Small intestine (tissue), 7 donors: ENCODE measurements at regions not wholly inside any gene's neighbourhood (a gene's known extent, or its start where the extent isn't known, plus 50 kb on each side); places are given as distances from the start of the nearest gene placed in this dataset.

ENCODE experiments used
- DNase-seq, 2 donors: peaks; one replicate each; pipeline versions ENCODE4 v3.0.0 to v3.0.0-alpha.2; 2013
- FAIRE-seq: peaks from 2 replicates; lab custom pipeline; 2012; peaks lifted over from hg19 to GRCh38; lab: Jason Lieb, UNC
- H3K27ac ChIP-seq, 3 donors: one replicate each; pipeline ENCODE4 v1.5.1; 2013; ENCODE audit warnings: low read length in 2 of 3, mild to moderate bottlenecking in 2 of 3, control low read depth in 1 of 3, inconsistent platforms in 1 of 3, low read depth in 1 of 3, moderate library complexity in 1 of 3
- H3K27me3 ChIP-seq, 3 donors: one replicate each; pipeline ENCODE4 v1.6.1; 2013; ENCODE audit warnings: low read length in 3 of 3, inconsistent platforms in 1 of 3; ENCODE audit not compliant: control insufficient read depth in 3 of 3, insufficient read depth in 3 of 3
- H3K36me3 ChIP-seq, 3 donors: one replicate each; pipeline ENCODE4 v1.6.1; 2013; ENCODE audit warnings: low read length in 3 of 3, inconsistent platforms in 1 of 3, low read depth in 1 of 3, mild to moderate bottlenecking in 1 of 3, moderate library complexity in 1 of 3; ENCODE audit not compliant: control insufficient read depth in 3 of 3, insufficient read depth in 2 of 3
- H3K4me1 ChIP-seq, 3 donors: one replicate each; pipeline ENCODE4 v1.6.1; 2013; ENCODE audit warnings: low read length in 2 of 3, inconsistent platforms in 1 of 3, low read depth in 1 of 3, mild to moderate bottlenecking in 1 of 3, moderate library complexity in 1 of 3; ENCODE audit not compliant: control insufficient read depth in 3 of 3, insufficient read depth in 2 of 3
- H3K4me3 ChIP-seq, 3 donors: one replicate each; pipeline ENCODE4 v1.5.1; 2013; ENCODE audit warnings: low read length in 3 of 3, control low read depth in 1 of 3, inconsistent platforms in 1 of 3, low read depth in 1 of 3, mild to moderate bottlenecking in 1 of 3, moderate library complexity in 1 of 3
- H3K9me3 ChIP-seq, 2 donors: one replicate each; pipeline ENCODE4 v1.6.1; 2013; ENCODE audit warnings: low read depth in 1 of 2, low read length in 1 of 2; ENCODE audit not compliant: control insufficient read depth in 2 of 2, insufficient read depth in 1 of 2
- WGBS, 3 donors: extraction: QIAGEN DNeasy Blood & Tissue Kit; methylation state at CpG; one replicate each; pipeline ENCODE4 v1.1.7; 2013; 5-methylcytosine and 5-hydroxymethylcytosine counted together
- donor health status: healthy with polysubstance abuse.
- donor health status: control.
- donor health status: control.
- donor health status: Bipolar disorder and iron deficiency.
- donor health status: healthy.

DNA sequence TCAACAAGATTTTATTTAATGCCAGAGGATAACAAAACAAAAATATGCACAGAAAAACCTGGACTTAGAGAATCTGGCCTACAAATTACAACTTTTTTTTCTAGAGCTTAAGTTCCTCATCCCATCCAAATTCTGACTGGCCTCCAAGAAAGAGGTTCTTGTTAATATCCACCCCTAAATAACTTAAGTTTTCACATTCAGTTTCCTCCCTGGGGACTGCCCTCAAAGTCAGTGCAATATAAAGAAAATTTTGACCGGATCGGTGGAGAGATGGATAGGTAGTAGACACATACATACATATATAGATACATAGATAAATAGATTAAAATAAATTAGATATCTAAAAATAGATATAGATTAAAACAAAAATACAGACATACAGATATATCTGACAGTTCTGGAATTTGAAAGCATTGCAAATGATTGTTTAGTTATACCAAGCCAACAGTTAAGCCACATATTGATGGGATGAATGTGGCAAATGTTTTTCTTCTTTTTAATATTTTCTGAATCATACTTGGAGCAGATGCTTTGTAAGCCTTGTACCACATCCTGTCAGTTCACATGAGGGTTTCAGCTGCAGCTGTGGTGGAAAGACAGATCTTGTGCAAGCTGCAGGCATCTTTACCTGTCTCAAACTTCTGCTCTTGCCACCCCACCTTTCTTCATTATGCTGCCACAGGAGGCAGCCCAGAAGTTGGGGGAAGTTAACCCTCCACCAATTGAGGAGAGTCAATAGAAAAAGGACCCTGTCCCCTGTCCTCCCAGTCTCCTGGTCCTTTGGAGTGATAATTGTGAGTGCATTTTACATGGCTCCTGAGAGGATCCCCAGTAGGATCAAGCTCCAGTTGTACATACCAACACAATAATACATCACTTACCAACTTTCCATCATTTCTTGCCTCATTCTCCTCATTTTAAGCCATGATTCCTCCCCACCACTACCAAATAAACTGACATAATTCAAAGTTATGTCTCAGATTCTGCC lies 58.5 kb upstream of the PRDM8 start:
- no peaks in the 10 kb centered on the region for H3K27me3 ChIP-seq
- H3K9me3 ChIP-seq: no peaks in the 10 kb centered on the region
- no peaks in the 10 kb centered on the region for H3K36me3 ChIP-seq
- H3K4me1 ChIP-seq: peaks cover 0 to 3% (median 0%) of the 10 kb centered on the region in 3 donors
- 73 to 80% (median 79%) methylated on average over 2 of the region's 2 CpGs for WGBS, 3 donors
- peak overlapping the region in 1 of 3 donors; percentile 9 for H3K27ac ChIP-seq
- no peak overlapping the region for H3K4me3 ChIP-seq
- FAIRE-seq: no peak
- DNase-seq: peak in 1 of 2 donors; percentile 37

DNA sequence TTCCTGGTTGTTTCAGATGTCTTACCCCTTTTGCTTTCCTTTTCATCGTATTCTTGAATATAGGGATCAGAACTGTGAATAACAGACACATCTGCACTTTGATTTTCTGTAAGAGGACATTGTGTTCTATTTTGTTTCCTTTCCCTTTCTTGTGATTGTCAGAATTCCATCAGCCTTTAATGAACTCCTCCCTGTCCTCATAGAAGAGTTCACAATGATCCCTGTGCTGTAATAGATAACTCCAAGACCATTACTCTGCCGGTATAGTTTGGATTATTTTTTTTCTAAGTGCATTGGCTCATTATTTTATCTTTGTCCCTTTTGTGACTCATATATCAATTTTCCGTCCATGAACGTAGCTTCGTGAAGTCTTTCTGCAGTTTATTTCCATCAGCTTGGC lies 59.7 kb upstream of the PRDM8 start:
- H3K36me3 ChIP-seq: no peaks in the 10 kb centered on the region
- H3K27me3 ChIP-seq: no peaks in the 10 kb centered on the region
- H3K9me3 ChIP-seq: no peaks in the 10 kb centered on the region
- 85 to 87% (median 87%) methylated on average over 5 of the region's 5 CpGs for WGBS, 3 donors
- FAIRE-seq (no peak), DNase-seq (no peak)
- H3K4me3 ChIP-seq: no peak overlapping the region
- no peak overlapping the region for H3K27ac ChIP-seq
- peaks cover 0 to 3% (median 0%) of the 10 kb centered on the region in 3 donors for H3K4me1 ChIP-seq

GRCh38 chr4:80136270-80136669 lies 61.0 kb upstream of the PRDM8 start:
- H3K27ac ChIP-seq: no peak overlapping the region
- FAIRE-seq (no peak), DNase-seq (no peak)
- H3K4me1 ChIP-seq: peaks cover 0 to 3% (median 0%) of the 10 kb centered on the region in 3 donors
- H3K27me3 ChIP-seq: no peaks in the 10 kb centered on the region
- no peak overlapping the region for H3K4me3 ChIP-seq
- no peaks in the 10 kb centered on the region for H3K9me3 ChIP-seq
- H3K36me3 ChIP-seq: no peaks in the 10 kb centered on the region
- 64 to 83% (median 74%) methylated on average over 1 of the region's 1 CpG for WGBS, 3 donors

GRCh38 chr4:80135702-80136058 lies 61.6 kb upstream of the PRDM8 start:
- DNase-seq: no peak
- no peak overlapping the region for H3K4me3 ChIP-seq
- no peak overlapping the region for H3K27ac ChIP-seq
- no peaks in the 10 kb centered on the region for H3K9me3 ChIP-seq
- FAIRE-seq: no peak
- no peaks in the 10 kb centered on the region for H3K27me3 ChIP-seq
- H3K4me1 ChIP-seq: peaks cover 0 to 3% (median 0%) of the 10 kb centered on the region in 3 donors
- no peaks in the 10 kb centered on the region for H3K36me3 ChIP-seq

DNA sequence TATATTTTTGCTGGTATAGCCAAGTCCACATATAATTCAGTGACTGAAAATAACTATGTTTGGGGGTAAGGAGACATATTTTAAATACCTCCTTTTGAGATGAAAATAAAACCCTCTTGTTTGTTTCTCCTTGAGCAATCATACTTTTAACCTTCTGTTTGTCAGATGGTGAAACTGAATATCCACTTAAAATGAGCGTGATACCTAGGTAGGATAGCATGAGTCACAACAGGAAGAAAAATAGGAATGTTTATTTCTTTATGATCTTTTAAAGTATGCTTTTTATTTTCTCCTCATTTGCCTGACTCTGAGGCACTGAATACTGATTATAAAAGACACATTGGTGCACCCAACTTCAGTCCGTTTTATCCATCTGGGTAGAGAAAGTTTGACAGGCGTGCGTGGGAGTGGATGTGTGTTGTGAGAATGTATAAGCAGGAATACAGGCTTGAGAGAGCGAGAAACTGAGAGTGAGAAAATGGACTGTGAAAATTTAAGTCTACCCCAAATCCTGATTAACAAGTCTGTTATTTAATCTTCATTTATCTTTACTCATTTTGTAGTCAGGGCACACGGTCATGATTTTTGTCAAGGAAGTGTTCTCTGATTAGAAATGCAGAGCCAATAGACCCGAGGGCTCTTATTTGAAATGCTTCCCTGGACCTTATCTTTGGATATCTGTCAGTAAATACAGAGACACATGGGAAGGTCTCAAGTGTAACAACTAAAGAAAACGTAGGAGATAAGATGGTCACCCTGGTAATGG lies 62.1 kb upstream of the ANTXR2 start:
- FAIRE-seq (no peak), DNase-seq (no peak)
- H3K4me1 ChIP-seq: peaks cover 0 to 2% (median 0%) of the 10 kb centered on the region in 3 donors
- H3K4me3 ChIP-seq: no peak overlapping the region
- H3K27ac ChIP-seq: no peak overlapping the region
- H3K9me3 ChIP-seq: no peaks in the 10 kb centered on the region
- H3K27me3 ChIP-seq: no peaks in the 10 kb centered on the region
- no peaks in the 10 kb centered on the region for H3K36me3 ChIP-seq
- 57 to 77% (median 67%) methylated on average over 8 of the region's 8 CpGs for WGBS, 3 donors

DNA sequence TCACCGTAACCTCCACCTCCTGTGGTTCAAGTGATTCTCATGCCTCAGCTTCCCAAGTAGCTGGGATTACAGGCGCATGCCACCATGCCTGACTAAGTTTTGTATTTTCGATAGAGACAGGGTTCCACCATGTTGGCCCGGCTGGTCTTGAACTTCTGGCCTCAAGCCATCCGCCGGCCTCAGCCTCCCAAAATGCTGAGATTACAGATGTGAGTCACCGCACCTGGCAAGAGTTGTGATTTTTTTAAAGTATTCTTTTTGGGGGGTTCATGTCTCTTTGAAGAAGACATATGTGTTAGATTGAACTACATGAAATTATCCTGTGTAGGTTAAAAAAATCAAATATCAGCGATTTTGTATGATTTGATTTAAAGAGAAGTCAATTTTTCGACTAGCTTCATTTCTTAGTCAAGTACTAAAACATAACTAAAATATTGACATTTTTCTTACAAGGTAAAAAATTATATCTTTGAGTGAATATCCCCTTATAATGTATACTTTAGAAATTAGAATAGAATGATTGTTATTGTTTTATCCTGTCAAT lies 60.3 kb upstream of the ANTXR2 start:
- Histone ChIP-seq H3K4me3 (no peak overlapping the region), H3K27me3 (no peaks in the 10 kb centered on the region), H3K36me3 (no peaks in the 10 kb centered on the region), H3K9me3 (no peaks in the 10 kb centered on the region), H3K4me1 (no peaks in the 10 kb centered on the region), H3K27ac (no peak overlapping the region)
- FAIRE-seq: no peak
- DNase-seq: no peak
- 92 to 97% (median 95%) methylated on average over 9 of the region's 9 CpGs for WGBS, 3 donors

GRCh38 chr4:80129785-80130184 lies 56.8 kb upstream of the ANTXR2 start:
- no peak overlapping the region for H3K27ac ChIP-seq
- H3K4me3 ChIP-seq: no peak overlapping the region
- H3K4me1 ChIP-seq: no peaks in the 10 kb centered on the region
- H3K9me3 ChIP-seq: no peaks in the 10 kb centered on the region
- FAIRE-seq (no peak), DNase-seq (no peak)
- H3K27me3 ChIP-seq: no peaks in the 10 kb centered on the region
- H3K36me3 ChIP-seq: no peaks in the 10 kb centered on the region

- Histone ChIP-seq H3K4me3 (no peak overlapping the region), H3K27me3 (no peaks in the 10 kb centered on the region), H3K36me3 (no peaks in the 10 kb centered on the region), H3K27ac (no peak overlapping the region), H3K9me3 (no peaks in the 10 kb centered on the region), H3K4me1 (no peaks in the 10 kb centered on the region)
- no peak for DNase-seq
- FAIRE-seq: no peak
Observed at GRCh38 chr4:80128941-80129340, 55.9 kb upstream of the ANTXR2 start.
